Hepatocyte (in vitro differentiated cells): ENCODE measurements at regions not wholly inside any gene's neighbourhood (a gene's known extent, or its start where the extent isn't known, plus 50 kb on each side); places are given as distances from the start of the nearest gene placed in this dataset.

ENCODE experiments used
- CTCF ChIP-seq: fragments of 200-600 bp; sonication (generic); IDR thresholded peaks from 2 replicates; pipeline ENCODE4 v1.5.1; 2016; ENCODE audit warnings: antibody characterized with exemption, mild to moderate bottlenecking; ENCODE audit not compliant: poor library complexity
- EZH2 ChIP-seq: fragments of 200-600 bp; sonication (generic); IDR thresholded peaks from 2 replicates; pipeline ENCODE4 v1.6.1; 2016; ENCODE audit warnings: antibody characterized with exemption, mild to moderate bottlenecking, borderline replicate concordance
- EZH2phosphoT487 ChIP-seq: fragments of 200-600 bp; sonication (generic); IDR thresholded peaks from one replicate; pipeline ENCODE4 v1.6.1; 2018; ENCODE audit warnings: antibody characterized with exemption, mild to moderate bottlenecking, low read depth, moderate library complexity; ENCODE audit not compliant: unreplicated experiment, severe bottlenecking

GRCh38 chr2:139825726-139826125, 1045.5 kb upstream of the NXPH2 start:
- TF ChIP-seq EZH2 = no peak
- no peak for TF ChIP-seq CTCF
- TF ChIP-seq EZH2phosphoT487 = no peak
